CD4-positive, alpha-beta T cell treated with Interleukin-17A for 1 hour (primary cell): ENCODE measurements at regions not wholly inside any gene's neighbourhood (a gene's known extent, or its start where the extent isn't known, plus 50 kb on each side); places are given as distances from the start of the nearest gene placed in this dataset.

Experiments used
- DNase-seq: peaks from one replicate; pipeline ENCODE4 v3.0.0-alpha.2; 2020

DNA sequence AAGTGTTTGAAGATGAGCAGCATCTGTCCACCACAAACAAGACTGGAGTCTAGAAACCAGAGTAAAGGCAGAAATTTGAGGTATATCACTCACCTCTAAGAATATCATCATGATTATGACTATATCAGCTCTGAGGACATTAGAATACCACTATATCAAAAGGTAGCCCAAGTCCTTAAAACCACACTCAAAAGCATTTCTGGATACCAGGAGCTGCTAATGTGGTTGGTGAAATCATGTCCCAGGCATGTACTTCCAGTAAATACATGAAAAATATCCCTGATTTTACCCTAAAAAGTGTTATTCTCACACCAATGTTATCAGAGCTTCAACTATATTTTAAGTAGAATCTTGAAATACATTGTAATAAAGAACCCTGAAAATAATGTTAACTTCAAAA lies 136.3 kb upstream of the SMAD1 start:
- DNase-seq: no peak

DNA sequence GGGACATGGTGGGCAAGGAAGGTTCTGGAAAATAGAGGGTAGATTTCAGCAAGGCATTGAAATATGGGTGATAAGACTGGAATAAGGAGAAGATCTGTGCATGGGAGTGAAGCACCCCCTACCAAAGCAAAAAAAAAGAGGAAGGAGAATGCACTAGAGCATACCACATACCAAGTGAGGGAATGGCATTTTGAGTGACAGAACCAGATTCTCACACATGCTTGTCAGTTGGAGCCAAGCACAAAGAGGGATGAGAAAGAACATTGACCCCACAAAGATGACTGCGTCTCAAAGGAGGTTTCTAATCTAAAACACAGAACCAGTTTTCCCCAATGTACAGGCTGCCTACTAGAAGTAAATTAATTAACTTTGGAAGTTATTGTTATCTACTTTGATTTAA lies 140.3 kb upstream of the SMAD1 start:
- no peak for DNase-seq

DNA sequence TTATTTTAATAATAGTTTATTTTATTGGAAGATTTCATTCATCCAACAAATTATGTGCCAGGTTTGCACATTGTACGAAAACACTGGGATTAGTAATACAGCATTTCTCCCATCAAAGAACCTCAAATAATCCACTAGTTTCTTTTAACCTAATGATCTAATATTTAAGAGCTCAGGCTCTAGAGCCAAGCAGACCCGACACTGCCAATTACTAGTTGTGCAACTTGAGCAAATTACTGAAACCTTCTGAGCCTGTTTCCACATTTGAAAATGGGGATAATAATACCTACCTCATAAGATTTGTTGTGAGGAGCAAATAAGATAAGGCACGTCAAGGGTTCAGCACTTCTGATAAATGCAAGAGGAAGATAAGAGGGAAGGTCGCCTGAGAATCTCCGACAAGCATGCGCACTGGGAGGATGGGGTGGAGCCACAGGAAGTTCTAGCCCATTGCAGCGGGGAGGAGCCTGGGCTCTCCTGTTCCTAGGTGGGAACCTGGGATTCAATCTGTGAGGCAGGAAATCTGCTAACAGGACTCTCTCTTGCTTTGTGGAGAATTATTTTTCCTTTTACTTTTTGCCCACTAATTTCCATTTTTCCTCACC lies 141.5 kb upstream of the SMAD1 start:
- DNase-seq: no peak

DNA sequence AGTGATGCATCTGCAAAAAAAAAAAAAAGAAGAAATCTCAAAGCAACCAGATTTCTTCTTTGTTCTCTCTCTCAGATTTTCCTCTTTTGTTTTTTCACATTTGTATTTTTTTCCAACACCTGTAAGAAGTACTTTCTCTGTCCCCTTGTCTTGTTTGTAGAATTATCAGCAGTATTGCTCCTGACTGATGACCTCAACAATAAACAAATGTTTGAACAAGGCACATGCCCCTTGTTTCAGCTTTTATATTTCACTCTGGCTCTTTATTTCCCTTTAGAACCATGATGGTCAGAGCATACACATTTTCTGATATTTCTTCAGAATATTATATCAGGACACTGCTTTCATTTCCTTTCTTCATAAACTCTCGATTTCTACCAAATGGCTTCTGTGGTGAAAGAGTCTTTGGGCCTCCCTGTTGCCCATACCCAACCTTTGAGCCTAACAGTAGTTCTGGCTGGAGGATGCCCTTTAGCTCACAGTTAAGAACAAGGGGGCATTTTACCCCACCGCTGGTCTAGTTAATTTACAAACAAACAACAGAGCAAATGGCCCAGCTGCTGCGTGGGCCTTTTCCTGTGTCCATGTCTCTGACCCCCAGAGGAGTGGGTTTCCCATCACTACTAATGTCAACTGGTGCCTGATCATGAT lies 142.5 kb upstream of the SMAD1 start:
- no peak for DNase-seq

DNA sequence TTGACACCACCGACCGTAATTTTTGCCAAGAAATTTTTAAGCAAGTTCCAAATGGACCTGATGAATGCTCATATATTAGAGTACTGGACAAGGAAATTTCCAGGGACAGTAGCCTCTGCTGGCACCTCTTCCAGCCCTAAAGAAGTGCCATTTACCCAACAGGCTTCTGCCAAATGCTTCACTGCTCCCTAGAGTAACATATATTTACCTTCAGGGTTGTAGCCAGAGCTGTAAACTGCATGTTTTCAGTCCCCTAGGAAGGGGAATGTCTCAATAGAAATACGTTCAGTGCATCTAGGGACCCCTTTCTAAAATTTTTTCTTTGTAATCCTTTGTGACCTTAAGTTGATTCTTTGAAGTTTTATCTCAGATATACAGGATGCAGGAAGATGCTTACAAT lies 143.1 kb upstream of the SMAD1 start:
- DNase-seq: no peak

DNA sequence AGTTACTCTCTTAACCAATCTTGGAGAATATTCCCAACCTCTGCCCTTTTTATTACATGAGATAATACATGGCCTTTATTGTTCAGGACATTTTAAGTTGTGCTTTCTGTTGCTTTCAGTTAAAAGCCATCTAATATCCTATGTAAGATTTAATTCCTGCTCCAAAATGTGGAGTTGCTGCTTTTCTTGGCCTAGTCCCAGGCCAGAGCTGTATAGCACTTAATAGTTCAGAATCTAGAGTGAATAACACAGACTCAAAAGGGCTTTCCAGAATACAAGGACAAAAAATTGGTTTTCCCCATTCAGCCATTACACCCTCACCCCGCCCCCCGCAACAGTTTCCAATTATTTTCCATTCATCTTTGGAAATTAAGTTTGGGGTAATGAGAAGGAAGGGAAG lies 144.3 kb upstream of the SMAD1 start:
- DNase-seq: no peak

DNA sequence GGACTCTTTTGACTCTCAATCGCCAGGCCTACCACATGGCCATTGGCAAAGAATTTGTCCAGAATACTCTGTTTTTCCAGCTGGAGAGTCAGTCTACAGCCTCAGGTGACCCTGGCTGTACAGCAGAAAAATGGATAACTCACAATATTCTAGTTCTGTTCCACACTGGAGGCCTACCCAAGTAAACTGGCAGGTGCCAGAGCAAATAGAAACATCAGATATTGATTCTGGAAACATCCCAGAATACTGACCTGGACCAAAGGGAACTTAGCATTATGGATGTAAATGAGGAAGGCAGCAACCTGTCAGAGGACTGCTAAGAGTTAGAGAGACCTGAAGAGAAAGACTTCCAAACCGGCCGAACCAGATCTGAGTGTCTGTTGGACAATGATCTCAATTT lies 147.9 kb upstream of the SMAD1 start:
- DNase-seq: no peak

DNA sequence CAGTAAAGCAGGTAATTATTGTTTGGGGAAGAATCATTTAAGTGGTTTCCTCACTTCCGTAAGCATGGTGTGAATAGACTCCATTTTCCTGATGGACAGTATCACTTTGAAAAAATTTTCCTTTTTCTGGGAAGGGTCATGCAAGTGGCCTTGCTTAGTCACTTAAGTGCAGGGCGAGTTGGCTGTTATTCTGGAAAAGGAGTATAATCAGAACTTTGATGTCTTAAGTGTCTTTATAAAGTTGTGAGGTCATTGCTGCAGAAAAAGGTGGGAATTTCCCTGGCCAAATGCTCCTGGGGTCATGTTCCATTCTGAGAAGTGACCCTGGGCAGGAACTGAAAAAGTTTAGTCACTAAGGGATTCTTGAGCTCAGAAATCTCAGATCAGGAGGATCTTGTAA lies 146.1 kb upstream of the OTUD4 start:
- DNase-seq: no peak

DNA sequence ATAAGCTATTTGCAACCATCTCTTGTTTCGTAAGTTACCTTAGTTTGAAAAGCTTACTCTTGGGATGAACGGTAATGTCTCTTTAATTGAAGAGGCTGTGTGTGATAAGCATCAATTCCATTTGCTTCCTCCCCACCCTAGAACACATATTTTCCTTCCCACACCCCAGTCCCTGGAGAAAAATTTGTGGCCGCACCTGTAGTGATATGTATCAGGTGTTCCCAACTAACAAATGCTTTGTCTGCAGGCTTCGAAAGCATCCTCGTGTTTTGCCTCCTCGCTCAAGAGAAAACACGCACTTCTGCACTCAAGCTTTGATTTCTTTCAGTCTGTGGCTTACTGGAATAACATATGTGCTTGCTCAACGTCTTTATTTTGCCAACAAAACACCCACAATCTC lies 143.8 kb upstream of the OTUD4 start:
- DNase-seq: no peak

DNA sequence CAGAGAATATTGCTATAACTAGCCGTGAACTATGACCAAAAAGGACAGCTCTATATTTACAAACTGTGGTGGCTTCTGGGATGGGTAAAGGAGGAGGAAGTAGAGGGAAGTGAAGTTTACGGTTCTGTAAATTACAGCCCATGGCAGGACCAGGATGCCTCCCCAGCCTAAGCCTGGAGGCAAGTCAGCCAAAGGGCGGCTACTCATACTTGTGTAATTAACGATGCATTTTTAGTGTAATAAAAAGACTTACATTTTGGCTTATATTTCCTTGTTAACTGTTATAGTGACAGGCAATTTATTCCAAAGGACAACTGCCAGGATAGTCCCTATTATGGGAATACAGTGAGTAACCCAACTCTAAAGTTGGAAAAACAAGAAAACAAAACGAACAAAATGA lies 139.9 kb upstream of the OTUD4 start:
- DNase-seq: no peak

DNA sequence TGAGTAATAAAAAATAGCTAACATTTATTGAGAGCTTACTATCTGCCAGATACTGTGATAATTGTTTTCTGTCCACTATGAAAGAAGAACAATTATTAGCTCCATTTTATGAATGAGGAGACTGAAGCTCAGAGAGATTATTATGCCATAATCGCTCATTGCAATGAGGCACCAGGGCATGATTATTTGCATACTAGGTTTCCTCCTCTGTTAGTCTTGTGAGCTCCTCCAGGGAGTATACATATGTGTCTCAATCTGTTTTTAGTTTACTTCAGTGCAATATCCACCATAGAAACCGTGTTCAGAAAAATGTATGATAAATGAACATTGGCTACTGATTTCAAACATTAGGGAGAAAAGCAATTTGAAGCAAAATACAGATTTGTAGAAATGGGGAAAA lies 139.4 kb upstream of the OTUD4 start:
- DNase-seq: no peak

DNA sequence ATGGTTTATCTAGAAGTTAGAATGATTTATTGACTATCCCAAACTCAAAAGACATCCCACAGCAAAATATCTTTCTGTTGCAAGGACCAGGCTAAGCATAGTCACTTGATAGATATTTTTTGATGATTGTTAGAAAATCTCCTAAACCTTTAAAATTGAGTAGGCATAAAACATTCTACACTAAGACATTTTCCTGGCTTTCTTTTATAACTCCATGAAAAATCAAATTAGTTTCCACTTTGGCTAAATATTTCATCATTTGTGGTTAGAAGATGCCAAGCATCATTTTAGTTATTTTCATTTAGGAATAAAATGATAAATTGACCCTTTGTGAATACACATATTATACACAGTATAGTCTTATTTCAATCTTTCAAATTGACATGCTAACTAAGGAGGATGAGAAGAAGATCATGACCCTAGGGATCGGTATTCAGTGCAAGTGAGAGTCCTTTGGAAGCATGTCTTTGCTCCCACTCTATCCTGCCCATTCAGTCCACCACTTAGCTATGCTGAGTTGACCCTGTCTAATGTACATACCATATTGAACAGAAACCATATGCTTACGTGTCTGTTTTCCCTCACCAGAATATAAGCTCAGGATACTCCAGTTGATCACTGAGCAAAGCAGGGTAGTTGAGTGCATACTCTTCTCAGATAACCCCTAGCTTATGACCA lies 136.6 kb upstream of the OTUD4 start:
- no peak for DNase-seq

DNA sequence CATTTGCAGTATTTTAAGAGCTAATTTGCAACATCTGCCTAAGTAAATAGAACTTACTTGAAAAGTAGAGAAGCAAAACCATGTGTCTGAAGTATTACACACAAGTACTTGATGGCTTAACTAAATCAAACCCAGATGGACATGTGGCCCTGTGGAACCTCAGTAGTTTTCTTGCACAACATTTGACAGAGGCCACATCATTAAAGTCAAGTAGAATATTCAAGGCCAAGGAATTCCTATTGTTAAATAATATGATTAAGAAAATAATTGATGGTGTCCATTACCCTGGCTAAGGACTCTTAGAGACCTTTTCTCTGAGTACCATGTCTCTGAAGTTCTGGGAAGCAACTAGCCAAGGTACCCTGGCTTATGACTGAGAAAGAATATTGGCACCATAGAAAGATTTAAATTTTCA lies 135.4 kb upstream of the OTUD4 start:
- no peak for DNase-seq

DNA sequence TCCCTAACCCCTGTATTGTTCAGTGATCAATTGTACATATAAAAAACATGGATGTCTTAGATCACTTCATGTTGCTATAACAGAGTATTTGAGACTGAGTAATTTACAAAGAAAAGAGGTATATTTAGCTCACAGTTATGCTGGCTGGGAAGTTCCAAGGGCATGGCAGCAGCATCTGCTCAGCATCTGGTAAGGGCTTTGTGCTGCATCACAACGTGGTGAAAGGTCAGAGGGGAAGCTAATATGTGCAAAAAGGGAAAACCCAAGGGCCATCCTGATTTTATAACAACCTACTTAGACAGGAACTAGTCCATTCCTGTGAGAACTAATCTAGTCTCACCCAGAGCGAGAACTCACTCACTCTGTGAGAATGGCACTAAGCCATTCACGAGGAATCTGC lies 128.2 kb upstream of the OTUD4 start:
- DNase-seq: no peak

DNA sequence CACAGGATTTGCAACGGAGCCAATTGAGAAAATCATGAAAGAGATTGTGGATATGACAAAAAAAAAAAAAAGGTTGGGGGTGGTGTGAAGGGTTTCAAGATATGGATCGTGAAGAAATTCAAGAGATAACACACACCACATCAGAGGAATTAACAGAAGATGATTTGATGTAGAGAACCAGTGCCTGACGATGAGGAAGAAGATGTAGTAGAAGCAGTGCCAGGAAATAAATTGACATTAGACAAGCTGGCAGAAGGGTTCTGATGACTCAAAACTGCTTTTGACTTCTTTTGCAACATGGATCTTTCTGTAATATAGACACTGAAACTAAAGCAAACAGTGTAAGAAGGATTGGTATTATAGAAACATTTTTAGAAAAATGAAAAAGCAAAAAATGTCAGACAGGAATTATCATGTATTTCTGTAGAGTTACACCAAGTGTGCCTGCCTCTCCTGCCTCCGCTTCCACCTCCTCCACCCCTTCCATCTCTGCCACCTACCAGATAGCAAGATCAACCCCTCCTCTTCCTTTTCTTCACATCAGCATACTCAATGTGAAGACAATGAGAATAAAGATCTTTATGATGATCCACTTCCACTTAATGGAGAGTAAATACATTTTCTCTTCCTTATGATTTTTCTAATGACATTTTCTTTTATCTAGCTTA lies 127.5 kb upstream of the OTUD4 start:
- DNase-seq: no peak

DNA sequence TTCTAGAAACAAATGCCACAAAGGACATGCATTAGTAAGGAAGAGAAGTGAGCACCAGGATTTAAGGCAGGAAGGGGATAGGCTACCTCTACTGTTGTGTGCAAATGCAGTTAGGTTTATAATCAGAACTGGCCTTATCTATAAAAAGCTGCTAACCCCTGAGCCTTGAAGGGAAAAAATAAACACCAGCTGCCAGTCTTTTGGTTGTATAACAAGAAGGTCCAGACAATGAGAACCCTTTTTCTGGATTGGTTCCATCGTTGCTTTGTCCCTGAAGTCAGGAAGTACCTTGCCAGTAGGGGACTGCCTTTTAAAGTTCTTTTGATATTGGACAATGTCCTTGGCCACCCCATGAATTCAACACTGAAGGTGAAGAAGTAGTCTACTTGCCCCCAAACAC lies 126.7 kb upstream of the OTUD4 start:
- no peak for DNase-seq

DNA sequence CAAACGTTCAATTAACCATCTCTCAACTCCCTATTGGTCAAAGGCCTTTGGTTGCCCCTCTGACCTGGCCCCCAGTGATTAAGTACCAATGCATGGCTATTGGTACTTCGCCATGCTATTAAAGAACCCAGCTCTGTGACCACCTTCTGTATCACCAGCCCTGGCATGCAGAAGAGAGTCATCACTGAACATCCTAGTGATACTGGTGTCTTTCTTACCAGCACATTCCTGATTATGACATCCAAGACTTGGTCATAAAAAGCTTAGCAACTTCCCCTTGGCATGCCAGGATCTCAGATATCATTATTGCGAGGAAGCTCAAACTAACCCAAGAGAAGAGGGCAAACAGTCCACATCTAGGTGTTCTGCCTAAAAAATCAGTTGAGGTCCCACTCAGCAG lies 122.3 kb upstream of the OTUD4 start:
- no peak for DNase-seq

DNA sequence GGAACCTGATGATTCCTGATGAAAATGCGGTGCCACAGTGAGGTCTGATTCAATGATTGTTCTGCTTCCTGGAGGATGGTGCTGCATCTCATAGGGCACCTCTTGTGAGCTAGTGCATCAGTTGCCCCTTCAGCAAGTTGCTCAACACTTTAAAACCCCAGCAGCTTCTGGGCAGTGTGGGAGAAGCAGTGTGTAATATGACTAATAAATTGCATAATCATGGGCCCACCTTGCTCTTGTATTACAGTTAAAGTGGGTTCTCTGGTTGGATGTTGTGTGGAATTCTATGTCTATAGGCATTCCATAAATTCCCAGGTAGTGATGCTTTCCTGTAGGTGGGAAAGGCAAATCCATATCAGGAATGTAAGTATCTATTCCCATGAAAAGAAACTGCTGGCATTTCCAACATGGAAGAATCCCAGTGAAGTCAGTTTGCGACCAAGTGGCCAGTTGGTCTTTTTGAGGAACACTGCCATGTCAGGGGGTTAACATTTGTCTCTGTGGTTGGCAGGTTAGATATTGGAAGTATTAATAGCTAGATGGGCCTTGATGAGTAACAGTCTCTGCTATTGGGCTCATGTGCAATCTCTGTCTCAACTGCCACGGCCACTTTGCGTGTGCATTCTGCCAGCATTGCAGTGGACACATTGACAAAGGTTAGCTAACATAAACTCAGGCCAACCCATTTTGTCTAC lies 121.1 kb upstream of the OTUD4 start:
- DNase-seq: no peak

DNA sequence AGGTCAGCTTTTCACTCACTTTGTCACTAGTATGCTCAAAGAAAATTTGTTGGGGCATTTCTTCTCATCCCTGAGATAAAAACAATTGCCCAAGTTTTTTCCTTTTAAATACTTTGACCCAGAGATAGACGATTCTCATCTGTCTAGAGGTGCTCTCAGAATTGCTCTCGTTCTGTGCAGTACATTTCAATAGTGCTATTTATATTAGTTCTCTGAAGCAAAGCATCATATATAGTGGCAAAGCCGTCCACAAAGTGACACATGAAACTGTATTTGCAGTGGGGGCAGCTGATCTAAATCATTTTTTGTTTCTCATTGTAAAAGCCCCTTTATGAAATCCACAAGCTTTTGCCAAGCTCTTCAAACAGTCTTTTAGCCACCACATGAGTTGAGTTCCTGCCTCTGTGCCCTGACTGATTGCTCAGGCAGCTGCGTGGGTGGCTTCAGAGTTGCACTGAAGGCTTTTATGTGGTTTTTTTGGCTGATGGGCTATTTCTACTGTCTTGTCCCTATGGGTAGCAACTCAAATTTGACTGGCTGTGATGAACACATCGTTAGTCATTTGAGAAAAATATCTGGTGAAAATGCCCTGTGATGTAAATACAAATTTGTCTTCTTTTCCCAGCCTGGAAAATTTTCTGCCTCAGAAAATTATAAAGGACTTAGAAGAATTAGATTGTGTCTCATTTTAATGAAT lies 119.1 kb upstream of the OTUD4 start:
- DNase-seq: peak; percentile 12

DNA sequence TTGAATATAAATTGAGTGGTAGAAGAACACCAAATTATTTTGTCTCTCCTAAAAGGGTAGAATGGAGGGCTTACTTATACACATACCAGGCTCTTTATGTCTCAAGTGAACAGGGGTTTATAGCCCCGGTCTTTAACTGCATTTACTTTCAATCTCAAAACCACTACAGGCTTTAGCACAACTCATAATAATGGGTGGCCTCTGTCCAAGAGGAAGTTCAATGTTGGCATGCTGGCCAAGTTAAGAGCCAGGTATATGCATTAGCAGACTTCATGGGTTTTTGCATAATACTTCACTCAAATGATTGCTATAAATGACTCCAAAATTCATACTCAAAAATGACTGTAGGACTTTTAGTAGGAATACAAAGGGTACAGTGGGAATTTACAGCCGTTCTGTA lies 118.5 kb upstream of the OTUD4 start:
- DNase-seq: no peak

DNA sequence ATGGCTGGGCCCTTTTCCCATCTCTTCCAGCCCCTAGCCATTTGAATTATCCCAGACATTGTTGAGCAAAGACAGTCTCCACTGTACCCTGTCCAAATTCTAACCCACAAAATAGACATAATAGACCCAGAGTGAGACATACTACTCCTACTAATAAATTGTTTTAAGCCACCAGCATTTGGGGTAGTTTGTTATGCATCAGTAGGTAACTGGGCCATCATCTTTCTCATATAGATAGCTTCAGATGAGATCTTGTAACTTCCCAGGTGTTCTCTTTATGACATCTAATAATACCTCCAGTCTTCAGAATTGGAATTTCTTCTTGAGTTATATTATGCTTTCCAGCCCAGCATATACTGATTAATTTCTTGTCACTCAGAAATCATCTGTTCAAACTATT lies 117.2 kb upstream of the OTUD4 start:
- DNase-seq: no peak

DNA sequence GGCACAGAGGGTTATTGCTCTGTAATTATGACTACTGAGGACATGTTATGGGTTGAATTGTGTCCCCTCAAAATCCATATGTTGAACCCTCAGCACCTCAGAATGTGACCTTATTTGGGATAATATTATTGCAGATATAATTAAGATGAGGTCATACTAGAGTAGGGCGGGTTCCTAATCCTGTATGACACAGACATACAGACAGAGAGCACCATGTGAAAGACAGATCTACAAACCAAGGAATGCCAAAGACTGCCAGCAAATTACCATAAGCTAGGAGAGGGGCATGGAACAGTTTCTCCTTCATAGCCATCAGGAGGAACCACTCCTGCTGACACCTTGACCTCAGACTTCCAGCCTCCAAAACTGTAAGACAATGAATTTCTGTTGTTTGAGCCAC lies 115.2 kb upstream of the OTUD4 start:
- no peak for DNase-seq

DNA sequence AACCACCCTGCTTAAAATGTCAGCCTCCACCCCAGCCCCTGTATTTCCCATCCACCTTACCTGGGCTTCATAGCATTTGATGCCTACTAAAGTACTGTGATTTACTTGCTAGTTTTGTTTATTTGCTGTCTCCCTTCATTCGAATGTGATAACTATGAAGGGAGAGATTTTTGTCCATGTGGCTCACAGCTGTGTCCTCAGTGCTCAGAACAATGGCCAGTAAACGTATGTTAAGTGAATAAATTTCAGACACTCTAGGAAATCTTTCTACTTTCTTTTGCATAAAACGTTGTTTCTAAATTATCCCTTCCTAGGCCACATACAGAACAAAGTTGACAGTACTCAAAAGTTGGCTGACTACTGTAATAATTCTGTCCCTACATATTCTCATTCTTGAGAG lies 114.7 kb upstream of the OTUD4 start:
- no peak for DNase-seq
